ENCODE measurements at regions not wholly inside any gene's neighbourhood (a gene's known extent, or its start where the extent isn't known, plus 50 kb on each side); places are given as distances from the start of the nearest gene placed in this dataset.

- TF ChIP-seq, protein P1, sequence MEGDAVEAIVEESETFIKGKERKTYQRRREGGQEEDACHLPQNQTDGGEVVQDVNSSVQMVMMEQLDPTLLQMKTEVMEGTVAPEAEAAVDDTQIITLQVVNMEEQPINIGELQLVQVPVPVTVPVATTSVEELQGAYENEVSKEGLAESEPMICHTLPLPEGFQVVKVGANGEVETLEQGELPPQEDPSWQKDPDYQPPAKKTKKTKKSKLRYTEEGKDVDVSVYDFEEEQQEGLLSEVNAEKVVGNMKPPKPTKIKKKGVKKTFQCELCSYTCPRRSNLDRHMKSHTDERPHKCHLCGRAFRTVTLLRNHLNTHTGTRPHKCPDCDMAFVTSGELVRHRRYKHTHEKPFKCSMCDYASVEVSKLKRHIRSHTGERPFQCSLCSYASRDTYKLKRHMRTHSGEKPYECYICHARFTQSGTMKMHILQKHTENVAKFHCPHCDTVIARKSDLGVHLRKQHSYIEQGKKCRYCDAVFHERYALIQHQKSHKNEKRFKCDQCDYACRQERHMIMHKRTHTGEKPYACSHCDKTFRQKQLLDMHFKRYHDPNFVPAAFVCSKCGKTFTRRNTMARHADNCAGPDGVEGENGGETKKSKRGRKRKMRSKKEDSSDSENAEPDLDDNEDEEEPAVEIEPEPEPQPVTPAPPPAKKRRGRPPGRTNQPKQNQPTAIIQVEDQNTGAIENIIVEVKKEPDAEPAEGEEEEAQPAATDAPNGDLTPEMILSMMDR (IDR thresholded peaks at IDR 0.05; ENCODE audit: low read depth, low read length, missing input control), result no peak
- TF ChIP-seq GABPA (IDR thresholded peaks at IDR 0.05 in 1 of 2, conservative IDR thresholded peaks at IDR 0.05 in 1 of 2) (no peak), SP1 (IDR thresholded peaks at IDR 0.05) (no peak), JUND (IDR thresholded peaks at IDR 0.05) (no peak), HNF4A (conservative IDR thresholded peaks at IDR 0.05) (no peak), TAF1 (conservative IDR thresholded peaks at IDR 0.05) (no peak), HNF4G (IDR thresholded peaks at IDR 0.05) (no peak), YY1 (IDR thresholded peaks at IDR 0.05) (no peak), EGR1 (IDR thresholded peaks at IDR 0.05; ENCODE audit: low read depth in 2 of 2) (no peak), RXRA (IDR thresholded peaks at IDR 0.05) (no peak)
- TF ChIP-seq, protein P2, sequence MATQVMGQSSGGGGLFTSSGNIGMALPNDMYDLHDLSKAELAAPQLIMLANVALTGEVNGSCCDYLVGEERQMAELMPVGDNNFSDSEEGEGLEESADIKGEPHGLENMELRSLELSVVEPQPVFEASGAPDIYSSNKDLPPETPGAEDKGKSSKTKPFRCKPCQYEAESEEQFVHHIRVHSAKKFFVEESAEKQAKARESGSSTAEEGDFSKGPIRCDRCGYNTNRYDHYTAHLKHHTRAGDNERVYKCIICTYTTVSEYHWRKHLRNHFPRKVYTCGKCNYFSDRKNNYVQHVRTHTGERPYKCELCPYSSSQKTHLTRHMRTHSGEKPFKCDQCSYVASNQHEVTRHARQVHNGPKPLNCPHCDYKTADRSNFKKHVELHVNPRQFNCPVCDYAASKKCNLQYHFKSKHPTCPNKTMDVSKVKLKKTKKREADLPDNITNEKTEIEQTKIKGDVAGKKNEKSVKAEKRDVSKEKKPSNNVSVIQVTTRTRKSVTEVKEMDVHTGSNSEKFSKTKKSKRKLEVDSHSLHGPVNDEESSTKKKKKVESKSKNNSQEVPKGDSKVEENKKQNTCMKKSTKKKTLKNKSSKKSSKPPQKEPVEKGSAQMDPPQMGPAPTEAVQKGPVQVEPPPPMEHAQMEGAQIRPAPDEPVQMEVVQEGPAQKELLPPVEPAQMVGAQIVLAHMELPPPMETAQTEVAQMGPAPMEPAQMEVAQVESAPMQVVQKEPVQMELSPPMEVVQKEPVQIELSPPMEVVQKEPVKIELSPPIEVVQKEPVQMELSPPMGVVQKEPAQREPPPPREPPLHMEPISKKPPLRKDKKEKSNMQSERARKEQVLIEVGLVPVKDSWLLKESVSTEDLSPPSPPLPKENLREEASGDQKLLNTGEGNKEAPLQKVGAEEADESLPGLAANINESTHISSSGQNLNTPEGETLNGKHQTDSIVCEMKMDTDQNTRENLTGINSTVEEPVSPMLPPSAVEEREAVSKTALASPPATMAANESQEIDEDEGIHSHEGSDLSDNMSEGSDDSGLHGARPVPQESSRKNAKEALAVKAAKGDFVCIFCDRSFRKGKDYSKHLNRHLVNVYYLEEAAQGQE (IDR thresholded peaks at IDR 0.05), result no peak
Observed at GRCh38 chr2:198597648-198598047, 793.3 kb downstream of the PLCL1 start.

All from liver (tissue), 3 donors.